Heart right ventricle (tissue), 16 donors: ENCODE measurements at regions not wholly inside any gene's neighbourhood (a gene's known extent, or its start where the extent isn't known, plus 50 kb on each side); places are given as distances from the start of the nearest gene placed in this dataset.

Source experiments
- ATAC-seq, 8 donors: fragments of 200-7000 bp; cut with Tn5 transposase; one replicate each; pipeline ENCODE4 v1.9.1; 2020; ENCODE audit warnings: mild to moderate bottlenecking in 8 of 8, moderate library complexity in 8 of 8, moderate number of reproducible peaks in 1 of 8
- DNase-seq, 2 donors: peaks; one replicate each; pipeline ENCODE4 v3.0.0-alpha.2; 2020
- H3K27ac ChIP-seq, 10 donors: fragments of 200-600 bp; sonication (generic) in 2 of 10; one replicate each; pipeline versions ENCODE4 v1.5.0 to v1.8.0; 2020 to 2022; ENCODE audit warnings: mild to moderate bottlenecking in 3 of 10
- H3K27me3 ChIP-seq, 7 donors: fragments of 200-600 bp; one replicate each; pipeline ENCODE4 v1.8.0; 2021 to 2022; ENCODE audit warnings: mild to moderate bottlenecking in 2 of 7
- H3K36me3 ChIP-seq, 9 donors: fragments of 200-600 bp; sonication (generic) in 1 of 9; one replicate each; pipeline versions ENCODE4 v1.5.0 to v1.8.0; 2020 to 2022; ENCODE audit warnings: mild to moderate bottlenecking in 2 of 9
- H3K4me1 ChIP-seq, 9 donors: fragments of 200-600 bp; sonication (generic) in 1 of 9; one replicate each; pipeline versions ENCODE4 v1.5.0 to v1.8.0; 2020 to 2022; ENCODE audit warnings: mild to moderate bottlenecking in 4 of 9
- H3K4me3 ChIP-seq, 10 donors: fragments of 200-600 bp; sonication (generic) in 2 of 10; one replicate each; pipeline versions ENCODE4 v1.5.0 to v1.8.0; 2020 to 2022; ENCODE audit warnings: mild to moderate bottlenecking in 7 of 10, moderate library complexity in 2 of 10
- H3K9me3 ChIP-seq, 11 donors: fragments of 200-600 bp in 10 of 11; sonication (generic) in 2 of 11; one replicate each; pipeline versions ENCODE4 v1.5.0 to v1.8.0; 2013 to 2022; ENCODE audit warnings: mild to moderate bottlenecking in 2 of 11, control low read depth in 1 of 11, moderate library complexity in 1 of 11
- CTCF ChIP-seq, 9 donors: fragments of 200-600 bp; sonication (generic) in 2 of 9; IDR thresholded peaks; one replicate each; pipeline versions ENCODE4 v1.5.0 to v1.8.0; 2021 to 2022; ENCODE audit warnings: antibody characterized with exemption in 9 of 9, mild to moderate bottlenecking in 5 of 9, moderate library complexity in 1 of 9
- WGBS, 2 donors: extraction: QIAGEN DNeasy Blood & Tissue Kit; methylation state at CpG; one replicate each; pipeline ENCODE4 v1.1.7; 2013; ENCODE audit warnings: inconsistent platforms in 1 of 2; 5-methylcytosine and 5-hydroxymethylcytosine counted together
- intact Hi-C, 10 donors: fragments of 100-400 bp; cut with DNase I; formaldehyde crosslinking; loops; one replicate each; pipeline versions ENCODE4 v1.11.1 to v1.14.2; 2022
- donor health status: Arrhythmogenic right ventricular cardiomyopathy.
- donor health status: ischemic (EF 13 %, LVEDD 7.1; RV severe dilation, severe dysfunction).
- donor health status: healthy with polysubstance abuse.
- donor health status: DM: no; HTN: yes; CAD: no.
- donor health status: DM: no; HTN: no; CAD: no.
- donor health status: ischemic (EF 25% LVEDD 6.9; RV normal size, moderate dysfunction).
- donor health status: ischemic (EF 25% LVEDD 5.7; RV mildly dilated, moderate dysfunction).
- donor health status: healthy.
- donor health status: DM: yes; HTN: yes; CAD: no.
- donor health status: Ischemic cardiomyopathy.
- donor health status: ischemic (EF 35%, LVEDD 5.7; RV mildly dilated, moderate dysfunction).
- donor health status: nonischemic (EF 11% LVEDD 7.7; RV severe dilation, severe dysfunction).
- donor health status: DM: yes; HTN: yes; CAD: no.
- donor health status: PGD.
- donor health status: ischemic (EF 29% LVEDD 5.4; RV normal size, mild dysfunction).
- donor health status: nonischemic (EF 23%, LVEDD 6.1; RV moderate dilation, normal function).

- no peaks in the 10 kb centered on the region for H3K4me1 ChIP-seq
- H3K9me3 ChIP-seq: no peaks in the 10 kb centered on the region
- H3K36me3 ChIP-seq: no peaks in the 10 kb centered on the region
- TF ChIP-seq CTCF (IDR thresholded peaks at IDR 0.05): no peak
- intact Hi-C loops: no loop called here
- 91 to 92% methylated on average over 19 of the region's 19 CpGs for whole genome bisulfite sequencing, 2 donors
- H3K4me3 ChIP-seq: no peak overlapping the region
- no peak overlapping the region for H3K27ac ChIP-seq
- H3K27me3 ChIP-seq: peaks cover 0 to 40% (median 4%) of the 10 kb centered on the region in 7 donors
- ATAC-seq: no peak
- DNase-seq: no peak
Measured at GRCh38 chr22:49461674-49462073, 366.0 kb downstream of the BRD1 start.

- intact Hi-C loops: no loop called here
- no peaks in the 10 kb centered on the region for H3K36me3 ChIP-seq
- no peaks in the 10 kb centered on the region for H3K4me1 ChIP-seq
- no peaks in the 10 kb centered on the region for H3K9me3 ChIP-seq
- no peak for TF ChIP-seq CTCF (IDR thresholded peaks at IDR 0.05)
- H3K27ac ChIP-seq: no peak overlapping the region
- ATAC-seq: no peak
- H3K4me3 ChIP-seq: no peak overlapping the region
- WGBS, 2 donors: 42 to 43% methylated on average over 15 of the region's 15 CpGs
- no peak for DNase-seq
- H3K27me3 ChIP-seq: peaks cover 0 to 37% (median 6%) of the 10 kb centered on the region in 7 donors
Measured at GRCh38 chr22:49460592-49461281, 366.9 kb downstream of the BRD1 start.

- 48 to 54% methylated on average over 5 of the region's 5 CpGs for WGBS, 2 donors
- H3K27me3 ChIP-seq: peaks cover 0 to 38% (median 11%) of the 10 kb centered on the region in 7 donors
- no peak for DNase-seq
- ATAC-seq: no peak
- no peaks in the 10 kb centered on the region for H3K4me1 ChIP-seq
- no peak for TF ChIP-seq CTCF (IDR thresholded peaks at IDR 0.05)
- no peak overlapping the region for H3K27ac ChIP-seq
- H3K36me3 ChIP-seq: no peaks in the 10 kb centered on the region
- no peak overlapping the region for H3K4me3 ChIP-seq
- intact Hi-C loops: no loop called here
- H3K9me3 ChIP-seq: no peaks in the 10 kb centered on the region
Measured at GRCh38 chr22:49460091-49460490, 367.6 kb downstream of the BRD1 start.

- WGBS, 2 donors: 88 to 91% methylated on average over 15 of the region's 15 CpGs
- Histone ChIP-seq H3K4me1 (no peaks in the 10 kb centered on the region), H3K27me3 (peaks cover 0 to 50% (median 16%) of the 10 kb centered on the region in 7 donors), H3K27ac (no peak overlapping the region), H3K9me3 (no peaks in the 10 kb centered on the region), H3K36me3 (no peaks in the 10 kb centered on the region), H3K4me3 (no peak overlapping the region)
- DNase-seq (no peak), ATAC-seq (no peak)
- intact Hi-C loops: no loop called here
- no peak for TF ChIP-seq CTCF (IDR thresholded peaks at IDR 0.05)
Measured at GRCh38 chr22:49458708-49459099, 369.0 kb downstream of the BRD1 start.
